GM12892 (cell line): ENCODE measurements at regions not wholly inside any gene's neighbourhood (a gene's known extent, or its start where the extent isn't known, plus 50 kb on each side); places are given as distances from the start of the nearest gene placed in this dataset.

Source experiments
- POLR2AphosphoS5 ChIP-seq: IDR thresholded peaks from 2 replicates; pipeline ENCODE4 v1.6.1; 2011; ENCODE audit warnings: low read depth, low read length, control low read depth
- TAF1 ChIP-seq: IDR thresholded peaks from 2 replicates; pipeline ENCODE4 v1.6.1; 2011; ENCODE audit warnings: low read depth, mild to moderate bottlenecking, control low read depth, low read length, borderline replicate concordance

- TF ChIP-seq POLR2AphosphoS5 (no peak), TAF1 (no peak)
These were observed 304.1 kb upstream of the TNP1 start for GRCh38 chr2:217163987-217164386.
